ENCODE measurements at regions not wholly inside any gene's neighbourhood (a gene's known extent, or its start where the extent isn't known, plus 50 kb on each side); places are given as distances from the start of the nearest gene placed in this dataset.

DNA sequence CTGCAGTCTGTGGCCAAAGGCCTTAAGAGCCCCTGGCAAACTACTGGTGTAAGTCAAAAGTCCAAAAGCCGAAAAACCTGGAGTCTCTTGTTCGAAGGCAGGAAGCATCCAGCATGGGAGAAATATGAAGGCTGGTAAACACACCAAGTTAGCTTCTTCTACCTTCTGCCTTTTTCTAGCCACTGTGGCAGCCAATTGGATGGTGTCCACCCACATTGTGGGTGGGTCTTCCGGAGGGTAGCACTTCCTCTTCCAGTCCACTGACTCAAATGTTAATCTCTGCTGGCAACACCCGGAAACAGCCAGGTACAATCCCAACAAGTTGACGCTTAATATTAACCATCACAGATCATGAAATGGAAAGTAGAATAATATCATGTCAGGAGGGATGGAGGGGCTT is 827.6 kb downstream of the SORCS1 start:
- no peaks in the 10 kb centered on the region for H3K9me3 ChIP-seq (ENCODE audit: insufficient read depth, low read length)
- H3K79me2 ChIP-seq (ENCODE audit: insufficient read depth, low read length) = no peaks in the 10 kb centered on the region
- no peaks in the 10 kb centered on the region for H3K9me2 ChIP-seq (replicated peaks; ENCODE audit: insufficient read depth, low read length)
- no peak overlapping the region for H2AFZ ChIP-seq (ENCODE audit: low read depth, low read length, severe bottlenecking)
- H3K36me3 ChIP-seq (ENCODE audit: low read length) = no peaks in the 10 kb centered on the region
- H3K4me3 ChIP-seq (ENCODE audit: insufficient read depth, low read length, poor library complexity, severe bottlenecking) = no peak overlapping the region
- no peaks in the 10 kb centered on the region for H3K27me3 ChIP-seq (ENCODE audit: low read length)
- H3K27ac ChIP-seq (ENCODE audit: low read depth, low read length) = no peak overlapping the region
- no peaks in the 10 kb centered on the region for H4K20me1 ChIP-seq (ENCODE audit: low read depth, low read length)
- H3K9ac ChIP-seq (ENCODE audit: low read length) = no peak overlapping the region
- no peaks in the 10 kb centered on the region for H3F3A ChIP-seq (ENCODE audit: insufficient read depth)
- no peak overlapping the region for H3K4me2 ChIP-seq (ENCODE audit: low read depth, low read length, poor library complexity, severe bottlenecking)
- TF ChIP-seq, protein P1, sequence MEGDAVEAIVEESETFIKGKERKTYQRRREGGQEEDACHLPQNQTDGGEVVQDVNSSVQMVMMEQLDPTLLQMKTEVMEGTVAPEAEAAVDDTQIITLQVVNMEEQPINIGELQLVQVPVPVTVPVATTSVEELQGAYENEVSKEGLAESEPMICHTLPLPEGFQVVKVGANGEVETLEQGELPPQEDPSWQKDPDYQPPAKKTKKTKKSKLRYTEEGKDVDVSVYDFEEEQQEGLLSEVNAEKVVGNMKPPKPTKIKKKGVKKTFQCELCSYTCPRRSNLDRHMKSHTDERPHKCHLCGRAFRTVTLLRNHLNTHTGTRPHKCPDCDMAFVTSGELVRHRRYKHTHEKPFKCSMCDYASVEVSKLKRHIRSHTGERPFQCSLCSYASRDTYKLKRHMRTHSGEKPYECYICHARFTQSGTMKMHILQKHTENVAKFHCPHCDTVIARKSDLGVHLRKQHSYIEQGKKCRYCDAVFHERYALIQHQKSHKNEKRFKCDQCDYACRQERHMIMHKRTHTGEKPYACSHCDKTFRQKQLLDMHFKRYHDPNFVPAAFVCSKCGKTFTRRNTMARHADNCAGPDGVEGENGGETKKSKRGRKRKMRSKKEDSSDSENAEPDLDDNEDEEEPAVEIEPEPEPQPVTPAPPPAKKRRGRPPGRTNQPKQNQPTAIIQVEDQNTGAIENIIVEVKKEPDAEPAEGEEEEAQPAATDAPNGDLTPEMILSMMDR (IDR thresholded peaks at IDR 0.05; ENCODE audit: insufficient read depth, low read length, poor library complexity, severe bottlenecking) = no peak
- no peak for TF ChIP-seq EZH2phosphoT487 (conservative IDR thresholded peaks at IDR 0.05; ENCODE audit: low read length)

DNA sequence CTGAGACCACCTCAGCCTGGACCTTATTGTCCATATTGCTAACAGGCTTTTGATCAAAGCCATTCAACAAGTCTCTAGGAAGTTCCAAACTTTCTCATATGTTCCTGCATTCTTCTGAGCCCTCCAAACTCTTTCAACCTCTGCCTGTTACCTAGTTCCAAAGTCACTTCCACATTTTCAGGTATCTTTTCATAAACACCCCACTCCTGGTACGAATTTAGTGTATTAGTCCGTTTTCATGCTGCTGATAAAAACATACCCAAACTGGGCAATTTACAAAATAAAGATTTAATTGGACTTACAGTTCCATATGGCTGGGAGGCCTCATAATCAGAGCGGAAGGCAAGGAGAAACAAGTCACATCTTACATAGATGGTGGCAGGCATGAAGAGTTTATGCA is 836.8 kb downstream of the SORCS1 start:
- Histone ChIP-seq H3K27ac (ENCODE audit: low read depth, low read length) (no peak overlapping the region), H3K9ac (ENCODE audit: low read length) (no peak overlapping the region), H3K27me3 (ENCODE audit: low read length) (no peaks in the 10 kb centered on the region)

GRCh38 chr10:106320876-106321275 is 843.6 kb downstream of the SORCS1 start:
- H3F3A ChIP-seq (ENCODE audit: insufficient read depth) = no peaks in the 10 kb centered on the region
- no peak for TF ChIP-seq EZH2phosphoT487 (conservative IDR thresholded peaks at IDR 0.05; ENCODE audit: low read length)
- no peaks in the 10 kb centered on the region for H3K9me2 ChIP-seq (replicated peaks; ENCODE audit: insufficient read depth, low read length)
- H3K4me2 ChIP-seq (ENCODE audit: low read depth, low read length, poor library complexity, severe bottlenecking) = no peak overlapping the region
- no peaks in the 10 kb centered on the region for H3K27me3 ChIP-seq (ENCODE audit: low read length)
- H3K27ac ChIP-seq (ENCODE audit: low read depth, low read length) = no peak overlapping the region
- H3K9me3 ChIP-seq (ENCODE audit: insufficient read depth, low read length) = no peaks in the 10 kb centered on the region
- no peaks in the 10 kb centered on the region for H4K20me1 ChIP-seq (ENCODE audit: low read depth, low read length)
- no peak overlapping the region for H3K4me3 ChIP-seq (ENCODE audit: insufficient read depth, low read length, poor library complexity, severe bottlenecking)
- no peak overlapping the region for H2AFZ ChIP-seq (ENCODE audit: low read depth, low read length, severe bottlenecking)
- no peak overlapping the region for H3K9ac ChIP-seq (ENCODE audit: low read length)
- H3K79me2 ChIP-seq (ENCODE audit: insufficient read depth, low read length) = no peaks in the 10 kb centered on the region
- H3K36me3 ChIP-seq (ENCODE audit: low read length) = no peaks in the 10 kb centered on the region

More for the DNA sequence above, 836.8 kb downstream of the SORCS1 start:
- H3F3A ChIP-seq (ENCODE audit: insufficient read depth) = no peaks in the 10 kb centered on the region
- no peak overlapping the region for H3K4me2 ChIP-seq (ENCODE audit: low read depth, low read length, poor library complexity, severe bottlenecking)
- no peaks in the 10 kb centered on the region for H3K9me3 ChIP-seq (ENCODE audit: insufficient read depth, low read length)
- H3K79me2 ChIP-seq (ENCODE audit: insufficient read depth, low read length) = no peaks in the 10 kb centered on the region
- no peaks in the 10 kb centered on the region for H3K36me3 ChIP-seq (ENCODE audit: low read length)
- H2AFZ ChIP-seq (ENCODE audit: low read depth, low read length, severe bottlenecking) = no peak overlapping the region
- no peak overlapping the region for H3K4me3 ChIP-seq (ENCODE audit: insufficient read depth, low read length, poor library complexity, severe bottlenecking)
- no peaks in the 10 kb centered on the region for H4K20me1 ChIP-seq (ENCODE audit: low read depth, low read length)
- no peaks in the 10 kb centered on the region for H3K9me2 ChIP-seq (replicated peaks; ENCODE audit: insufficient read depth, low read length)
- TF ChIP-seq, protein P1 (IDR thresholded peaks at IDR 0.05; ENCODE audit: insufficient read depth, low read length, poor library complexity, severe bottlenecking) = no peak
- no peak for TF ChIP-seq EZH2phosphoT487 (conservative IDR thresholded peaks at IDR 0.05; ENCODE audit: low read length)

DNA sequence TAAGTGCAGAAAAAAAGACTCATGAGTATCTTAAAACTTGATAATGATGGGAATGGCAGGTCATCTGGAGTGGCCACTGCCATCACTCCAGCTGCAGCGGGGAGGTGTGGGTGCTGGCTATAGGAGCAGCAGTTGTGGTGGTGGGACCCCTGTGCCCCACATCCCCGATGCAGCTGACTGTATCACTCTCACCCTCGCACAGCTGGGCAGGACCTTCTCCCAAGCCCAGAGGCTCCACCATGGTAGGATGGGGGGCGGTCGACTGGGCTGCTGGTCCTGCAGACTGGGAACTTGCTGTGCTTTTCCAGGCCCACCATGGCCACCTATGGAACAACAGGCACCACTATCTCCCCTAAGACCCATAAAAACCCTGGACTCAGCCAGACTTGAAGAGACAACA is 844.4 kb downstream of the SORCS1 start:
- no peaks in the 10 kb centered on the region for H3K79me2 ChIP-seq (ENCODE audit: insufficient read depth, low read length)
- H3K4me3 ChIP-seq (ENCODE audit: insufficient read depth, low read length, poor library complexity, severe bottlenecking) = no peak overlapping the region
- no peaks in the 10 kb centered on the region for H3F3A ChIP-seq (ENCODE audit: insufficient read depth)
- H3K27ac ChIP-seq (ENCODE audit: low read depth, low read length) = no peak overlapping the region
- no peaks in the 10 kb centered on the region for H3K9me3 ChIP-seq (ENCODE audit: insufficient read depth, low read length)
- TF ChIP-seq, protein P1 (IDR thresholded peaks at IDR 0.05; ENCODE audit: insufficient read depth, low read length, poor library complexity, severe bottlenecking) = no peak
- no peak for TF ChIP-seq EZH2phosphoT487 (conservative IDR thresholded peaks at IDR 0.05; ENCODE audit: low read length)
- H3K27me3 ChIP-seq (ENCODE audit: low read length) = no peaks in the 10 kb centered on the region
- H4K20me1 ChIP-seq (ENCODE audit: low read depth, low read length) = no peaks in the 10 kb centered on the region
- H3K9me2 ChIP-seq (replicated peaks; ENCODE audit: insufficient read depth, low read length) = no peaks in the 10 kb centered on the region
- no peak overlapping the region for H3K9ac ChIP-seq (ENCODE audit: low read length)
- H3K4me2 ChIP-seq (ENCODE audit: low read depth, low read length, poor library complexity, severe bottlenecking) = no peak overlapping the region
- H3K36me3 ChIP-seq (ENCODE audit: low read length) = no peaks in the 10 kb centered on the region
- no peak overlapping the region for H2AFZ ChIP-seq (ENCODE audit: low read depth, low read length, severe bottlenecking)
